ENCODE measurements at regions not wholly inside any gene's neighbourhood (a gene's known extent, or its start where the extent isn't known, plus 50 kb on each side); places are given as distances from the start of the nearest gene placed in this dataset.

GRCh38 chr12:126588586-126589249 lies 1523.5 kb downstream of the AACS start:
- no peak for TF ChIP-seq CTCF (IDR thresholded peaks at IDR 0.05)
- TF ChIP-seq ZFX (IDR thresholded peaks at IDR 0.05; ENCODE audit: borderline replicate concordance), result no peak
